K562 (cell line): ENCODE measurements at regions not wholly inside any gene's neighbourhood (a gene's known extent, or its start where the extent isn't known, plus 50 kb on each side); places are given as distances from the start of the nearest gene placed in this dataset.

Experiments
- ATAC-seq: fragments of 200-7000 bp; cut with Tn5 transposase; 3 replicates; pipeline ENCODE4 v1.9.1; 2020; ENCODE audit warnings: moderate library complexity
- BruUV-seq: library from RNA; stranded (reverse); fragments of 400-500 nt; replicated peaks from 2 replicates; lab custom pipeline; 2021; lab: Mats Ljungman, UMichigan
- CTCF ChIA-PET: fragments of 300-600 bp; formaldehyde crosslinking; extraction: SDS; loops from one replicate; lab custom pipeline; 2021; ENCODE audit warnings: low intra/inter-chr PET ratio; lab: Yijun Ruan, JAX
- POLR2A ChIA-PET: fragments of 300-600, 350-650 bp; sonication (Branson Sonifier 250); formaldehyde crosslinking; extraction: SDS; loops from one replicate; lab custom pipeline; 2021; ENCODE audit warnings: antibody characterized with exemption, inconsistent platforms; lab: Yijun Ruan, JAX
- DNase-seq, 4 experiments: peaks; one replicate each; pipeline versions ENCODE4 v3.0.0 to v3.0.0-alpha.2; 2011 to 2018; ENCODE audit warnings: low spot score in 3 of 4, mixed read lengths in 3 of 4; ENCODE audit errors: extremely low read depth in 1 of 4
- FAIRE-seq: peaks from 2 replicates; lab custom pipeline; 2011; peaks lifted over from hg19 to GRCh38; lab: Jason Lieb, UNC
- H2AFZ ChIP-seq: 2 replicates; pipeline ENCODE4 v1.6.0; 2011; ENCODE audit warnings: low read depth, low read length, control low read depth, inconsistent platforms
- H3K27ac ChIP-seq: fragments of 200-600 bp; 3 replicates; pipeline ENCODE4 v1.8.0; 2011; ENCODE audit warnings: low read depth, mild to moderate bottlenecking, control low read depth, inconsistent platforms, low read length, moderate library complexity, mixed read lengths; ENCODE audit errors: extremely low read depth
- H3K27me3 ChIP-seq, 2 experiments: fragments of 300-600 bp in 1 of 2; 2 replicates in 1 of 2; 3 replicates in 1 of 2; pipeline versions ENCODE4 v1.6.0 to v1.8.0; 2011; ENCODE audit warnings: inconsistent platforms in 2 of 2, low read length in 2 of 2, mild to moderate bottlenecking in 1 of 2, mixed read lengths in 1 of 2, moderate library complexity in 1 of 2; ENCODE audit not compliant: control insufficient read depth in 2 of 2, insufficient read depth in 2 of 2
- H3K36me3 ChIP-seq: fragments of 300-600 bp; 3 replicates; pipeline ENCODE4 v1.8.0; 2011; ENCODE audit warnings: mild to moderate bottlenecking, low read length, inconsistent platforms; ENCODE audit not compliant: control insufficient read depth, insufficient read depth
- H3K4me1 ChIP-seq, 2 experiments: fragments of 200-600 bp in 1 of 2; replicated peaks in 1 of 2; 2 replicates in 1 of 2; 3 replicates in 1 of 2; pipeline versions ENCODE4 v1.5.1 to v1.8.0; 2011; ENCODE audit warnings: inconsistent platforms in 2 of 2, low read length in 2 of 2, mild to moderate bottlenecking in 1 of 2, mixed read lengths in 1 of 2, moderate library complexity in 1 of 2; ENCODE audit not compliant: control insufficient read depth in 2 of 2, insufficient read depth in 2 of 2
- H3K4me2 ChIP-seq: 2 replicates; pipeline ENCODE4 v1.6.1; 2011; ENCODE audit warnings: low read length, control low read depth, inconsistent platforms, mixed read lengths; ENCODE audit not compliant: insufficient read depth
- H3K4me3 ChIP-seq: fragments of 200-600 bp; sonication (generic), shearing (Covaris generic); 2 replicates; pipeline ENCODE4 v1.5.1; 2016; ENCODE audit warnings: control low read depth, inconsistent platforms
- H3K79me2 ChIP-seq: fragments of 200-600 bp; 3 replicates; pipeline ENCODE4 v1.8.0; 2011; ENCODE audit warnings: low read length, inconsistent platforms; ENCODE audit not compliant: control insufficient read depth, insufficient read depth
- H3K9ac ChIP-seq, 2 experiments: 2 replicates each; pipeline versions ENCODE4 v1.6.0 to v1.6.1; 2011; ENCODE audit warnings: low read depth in 2 of 2, low read length in 2 of 2, control low read depth in 1 of 2, inconsistent platforms in 1 of 2, mild to moderate bottlenecking in 1 of 2, mixed read lengths in 1 of 2; ENCODE audit not compliant: insufficient read depth in 1 of 2
- H3K9me1 ChIP-seq: one replicate; pipeline ENCODE4 v1.6.0; 2011; ENCODE audit warnings: inconsistent platforms, mild to moderate bottlenecking, low read length, moderate library complexity; ENCODE audit not compliant: control insufficient read depth, insufficient read depth
- H3K9me3 ChIP-seq: replicated peaks from 2 replicates; pipeline ENCODE4 v1.5.1; 2011; ENCODE audit warnings: low read depth, low read length, inconsistent platforms; ENCODE audit not compliant: control insufficient read depth, insufficient read depth
- H4K20me1 ChIP-seq: replicated peaks from 2 replicates; pipeline ENCODE4 v1.6.1; 2011; ENCODE audit warnings: low read length, inconsistent platforms, mixed read lengths; ENCODE audit not compliant: control insufficient read depth, insufficient read depth
- DMBX1 ChIP-seq: fragments of 250-450 bp; sonication (Bioruptor Pico); IDR thresholded peaks from 2 replicates; pipeline ENCODE4 v1.8.0; 2022; ENCODE audit warnings: inconsistent platforms, mild to moderate bottlenecking, moderate library complexity, borderline replicate concordance
- FOSL1 ChIP-seq: fragments of 200-800 bp; sonication (Bioruptor generic); conservative IDR thresholded peaks from 2 replicates; pipeline ENCODE4 v1.6.1; 2016; ENCODE audit warnings: missing genetic modification characterization, missing compliant biosample characterization
- JUND ChIP-seq, 2 experiments: IDR thresholded peaks; 2 replicates in 1 of 2; 3 replicates in 1 of 2; pipeline ENCODE4 v1.6.1; 2011; ENCODE audit warnings: borderline replicate concordance in 2 of 2, low read depth in 2 of 2, low read length in 2 of 2, improper control_type of control experiment in 1 of 2, missing biosample characterization in 1 of 2, missing genetic modification characterization in 1 of 2, missing genetic modification reagents in 1 of 2
- KAT8 ChIP-seq: fragments of 450-650 bp; IDR thresholded peaks from 2 replicates; pipeline ENCODE4 v1.6.1; 2016; ENCODE audit warnings: low read depth, mild to moderate bottlenecking
- NFRKB ChIP-seq: fragments of 450-650 bp; IDR thresholded peaks from 2 replicates; pipeline ENCODE4 v1.6.1; 2016; ENCODE audit warnings: low read depth
- PHB ChIP-seq: fragments of 250-450 bp; sonication (Bioruptor Pico); IDR thresholded peaks from 2 replicates; pipeline ENCODE4 v1.5.0; 2021
- POLR2AphosphoS5 ChIP-seq: IDR thresholded peaks from 2 replicates; pipeline ENCODE4 v1.6.1; 2011; ENCODE audit warnings: mild to moderate bottlenecking, low read depth, low read length, moderate library complexity; ENCODE audit not compliant: control insufficient read depth, insufficient read depth
- RBM34 ChIP-seq: fragments of 200-400 bp; formaldehyde crosslinking; IDR thresholded peaks from 2 replicates; pipeline ENCODE4 v1.6.1; 2018; ENCODE audit warnings: low read length, borderline replicate concordance; ENCODE audit not compliant: insufficient read depth
- SREBF2 ChIP-seq: sonication (generic); formaldehyde crosslinking; IDR thresholded peaks from 2 replicates; pipeline ENCODE4 v1.4.0; 2020; ENCODE audit warnings: mild to moderate bottlenecking, missing genetic modification reagents
- TRIM24 ChIP-seq, 2 experiments: fragments of 450-650 bp; IDR thresholded peaks; 2 replicates each; pipeline ENCODE4 v1.6.1; 2016
- ZBTB17 ChIP-seq: fragments of 450-650 bp; formaldehyde crosslinking; IDR thresholded peaks from 2 replicates; pipeline ENCODE4 v1.4.0; 2020; ENCODE audit warnings: mild to moderate bottlenecking
- ZC3H4 ChIP-seq: sonication (generic); formaldehyde crosslinking; IDR thresholded peaks from 2 replicates; pipeline ENCODE4 v1.9.0; 2021; ENCODE audit warnings: missing genetic modification reagents, borderline replicate concordance
- WGBS: fragments of 100-300 bp; shearing (Covaris generic); methylation state at CpG from one replicate; pipeline ENCODE4 v1.1.6; 2016; ENCODE audit warnings: low coverage, mixed read lengths; ENCODE audit not compliant: insufficient coverage; ENCODE audit errors: missing lambda C conversion rate; 5-methylcytosine and 5-hydroxymethylcytosine counted together
- in situ Hi-C: fragments of 300-500 bp; cut with MboI; formaldehyde crosslinking; loops from 4 replicates; pipeline ENCODE4 v1.15.0; 2018; ENCODE audit warnings: inconsistent platforms, mixed read lengths
- intact Hi-C: fragments of 100-400 bp; cut with micrococcal nuclease; formaldehyde crosslinking; loops from 2 replicates; pipeline ENCODE4 v1.14.2; 2022
- TF ChIP-seq, protein P1 (sequence below): fragments of 250-450 bp; sonication (Bioruptor Pico); IDR thresholded peaks from 2 replicates; pipeline ENCODE4 v1.5.1; 2021; ENCODE audit warnings: mild to moderate bottlenecking
- TF ChIP-seq, protein P2 (sequence below): sonication (generic); formaldehyde crosslinking; IDR thresholded peaks from 2 replicates; pipeline ENCODE4 v1.8.0; 2022; ENCODE audit warnings: missing genetic modification reagents, mild to moderate bottlenecking, borderline replicate concordance
- TF ChIP-seq, protein P3 (sequence below): IDR thresholded peaks from 3 replicates; pipeline ENCODE4 v1.6.1; 2011; ENCODE audit warnings: borderline replicate concordance, mild to moderate bottlenecking, moderate library complexity; ENCODE audit not compliant: insufficient read length; ENCODE audit errors: extremely low read depth
- TF ChIP-seq, protein P4 (sequence below): fragments of 250-450 bp; sonication (Bioruptor Pico); IDR thresholded peaks from 2 replicates; pipeline ENCODE4 v1.5.0; 2021

DNA sequence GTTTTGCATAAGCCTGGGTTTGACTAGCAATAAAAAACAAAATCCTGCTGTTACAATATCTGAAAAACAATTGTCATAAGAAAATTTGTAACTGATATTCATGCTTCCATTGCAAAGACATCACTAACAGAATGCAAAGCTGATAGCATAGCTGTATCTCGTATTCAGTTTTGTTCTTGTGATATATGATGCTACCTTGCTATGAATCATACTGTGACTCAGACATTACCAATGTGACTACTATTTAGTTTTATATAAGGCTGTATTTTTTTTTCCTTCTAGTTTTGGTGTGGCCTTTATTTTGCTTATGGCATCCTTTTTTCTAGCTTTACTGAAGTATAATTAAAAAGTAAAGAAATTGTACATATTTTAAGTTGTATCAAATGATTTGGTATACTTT, 1381.8 kb downstream of the MRPL39 start:
- in situ Hi-C loops, result no loop called here
- no peak for TF ChIP-seq ZC3H4
- no peak for TF ChIP-seq NFRKB
- 0 out of 2 replicates have a peak, but pooled peaks have one; percentile 10 for TF ChIP-seq JUND (IDR thresholded peaks at IDR 0.05; ENCODE audit: borderline replicate concordance, low read depth, low read length)
- no peak for TF ChIP-seq JUND (tag; IDR thresholded peaks at IDR 0.05; ENCODE audit: borderline replicate concordance, low read depth, low read length)
- no peak for TF ChIP-seq TRIM24 (IDR thresholded peaks at IDR 0.05)
- TF ChIP-seq, protein P1, sequence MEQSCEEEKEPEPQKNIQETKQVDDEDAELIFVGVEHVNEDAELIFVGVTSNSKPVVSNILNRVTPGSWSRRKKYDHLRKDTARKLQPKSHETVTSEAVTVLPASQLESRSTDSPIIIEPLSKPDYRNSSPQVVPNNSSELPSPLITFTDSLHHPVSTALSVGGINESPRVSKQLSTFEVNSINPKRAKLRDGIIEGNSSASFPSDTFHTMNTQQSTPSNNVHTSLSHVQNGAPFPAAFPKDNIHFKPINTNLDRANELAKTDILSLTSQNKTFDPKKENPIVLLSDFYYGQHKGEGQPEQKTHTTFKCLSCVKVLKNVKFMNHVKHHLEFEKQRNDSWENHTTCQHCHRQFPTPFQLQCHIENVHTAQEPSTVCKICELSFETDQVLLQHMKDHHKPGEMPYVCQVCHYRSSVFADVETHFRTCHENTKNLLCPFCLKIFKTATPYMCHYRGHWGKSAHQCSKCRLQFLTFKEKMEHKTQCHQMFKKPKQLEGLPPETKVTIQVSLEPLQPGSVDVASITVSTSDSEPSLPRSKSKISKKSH, result no peak
- TF ChIP-seq, protein P2, sequence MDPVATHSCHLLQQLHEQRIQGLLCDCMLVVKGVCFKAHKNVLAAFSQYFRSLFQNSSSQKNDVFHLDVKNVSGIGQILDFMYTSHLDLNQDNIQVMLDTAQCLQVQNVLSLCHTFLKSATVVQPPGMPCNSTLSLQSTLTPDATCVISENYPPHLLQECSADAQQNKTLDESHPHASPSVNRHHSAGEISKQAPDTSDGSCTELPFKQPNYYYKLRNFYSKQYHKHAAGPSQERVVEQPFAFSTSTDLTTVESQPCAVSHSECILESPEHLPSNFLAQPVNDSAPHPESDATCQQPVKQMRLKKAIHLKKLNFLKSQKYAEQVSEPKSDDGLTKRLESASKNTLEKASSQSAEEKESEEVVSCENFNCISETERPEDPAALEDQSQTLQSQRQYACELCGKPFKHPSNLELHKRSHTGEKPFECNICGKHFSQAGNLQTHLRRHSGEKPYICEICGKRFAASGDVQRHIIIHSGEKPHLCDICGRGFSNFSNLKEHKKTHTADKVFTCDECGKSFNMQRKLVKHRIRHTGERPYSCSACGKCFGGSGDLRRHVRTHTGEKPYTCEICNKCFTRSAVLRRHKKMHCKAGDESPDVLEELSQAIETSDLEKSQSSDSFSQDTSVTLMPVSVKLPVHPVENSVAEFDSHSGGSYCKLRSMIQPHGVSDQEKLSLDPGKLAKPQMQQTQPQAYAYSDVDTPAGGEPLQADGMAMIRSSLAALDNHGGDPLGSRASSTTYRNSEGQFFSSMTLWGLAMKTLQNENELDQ (CRISPR knock-in tag), result no peak
- no peak for TF ChIP-seq DMBX1
- TF ChIP-seq KAT8, result no peak
- no peak for TF ChIP-seq PHB (CRISPR knock-in tag)
- TF ChIP-seq SREBF2 (CRISPR knock-in tag), result no peak
- TF ChIP-seq ZBTB17, result no peak
- TF ChIP-seq, protein P3, sequence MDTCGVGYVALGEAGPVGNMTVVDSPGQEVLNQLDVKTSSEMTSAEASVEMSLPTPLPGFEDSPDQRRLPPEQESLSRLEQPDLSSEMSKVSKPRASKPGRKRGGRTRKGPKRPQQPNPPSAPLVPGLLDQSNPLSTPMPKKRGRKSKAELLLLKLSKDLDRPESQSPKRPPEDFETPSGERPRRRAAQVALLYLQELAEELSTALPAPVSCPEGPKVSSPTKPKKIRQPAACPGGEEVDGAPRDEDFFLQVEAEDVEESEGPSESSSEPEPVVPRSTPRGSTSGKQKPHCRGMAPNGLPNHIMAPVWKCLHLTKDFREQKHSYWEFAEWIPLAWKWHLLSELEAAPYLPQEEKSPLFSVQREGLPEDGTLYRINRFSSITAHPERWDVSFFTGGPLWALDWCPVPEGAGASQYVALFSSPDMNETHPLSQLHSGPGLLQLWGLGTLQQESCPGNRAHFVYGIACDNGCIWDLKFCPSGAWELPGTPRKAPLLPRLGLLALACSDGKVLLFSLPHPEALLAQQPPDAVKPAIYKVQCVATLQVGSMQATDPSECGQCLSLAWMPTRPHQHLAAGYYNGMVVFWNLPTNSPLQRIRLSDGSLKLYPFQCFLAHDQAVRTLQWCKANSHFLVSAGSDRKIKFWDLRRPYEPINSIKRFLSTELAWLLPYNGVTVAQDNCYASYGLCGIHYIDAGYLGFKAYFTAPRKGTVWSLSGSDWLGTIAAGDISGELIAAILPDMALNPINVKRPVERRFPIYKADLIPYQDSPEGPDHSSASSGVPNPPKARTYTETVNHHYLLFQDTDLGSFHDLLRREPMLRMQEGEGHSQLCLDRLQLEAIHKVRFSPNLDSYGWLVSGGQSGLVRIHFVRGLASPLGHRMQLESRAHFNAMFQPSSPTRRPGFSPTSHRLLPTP, result no peak
- no peak for TF ChIP-seq RBM34
- TF ChIP-seq FOSL1 (tag), result peak; percentile 85
- no peak for TF ChIP-seq POLR2AphosphoS5
- TF ChIP-seq, protein P4, sequence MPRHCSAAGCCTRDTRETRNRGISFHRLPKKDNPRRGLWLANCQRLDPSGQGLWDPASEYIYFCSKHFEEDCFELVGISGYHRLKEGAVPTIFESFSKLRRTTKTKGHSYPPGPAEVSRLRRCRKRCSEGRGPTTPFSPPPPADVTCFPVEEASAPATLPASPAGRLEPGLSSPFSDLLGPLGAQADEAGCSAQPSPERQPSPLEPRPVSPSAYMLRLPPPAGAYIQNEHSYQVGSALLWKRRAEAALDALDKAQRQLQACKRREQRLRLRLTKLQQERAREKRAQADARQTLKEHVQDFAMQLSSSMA (CRISPR knock-in tag), result no peak

More for the DNA sequence above, 1381.8 kb downstream of the MRPL39 start:
- intact Hi-C loops, result no loop called here
- no peaks in the 10 kb centered on the region for H3K9me3 ChIP-seq
- ATAC-seq (no peak), FAIRE-seq (no peak), DNase-seq (no peak)
- no TSS peak for BruUV-seq
- H3K27me3 ChIP-seq, result no peaks in the 10 kb centered on the region
- H3K9me1 ChIP-seq, result no peaks in the 10 kb centered on the region
- ChIA-PET POLR2A (no interaction called here), CTCF (no interaction called here)
- 0% methylated on average over 1 of the region's 1 CpG for WGBS
- no peaks in the 10 kb centered on the region for H3K4me1 ChIP-seq
- no peak overlapping the region for H3K4me2 ChIP-seq
- no peak overlapping the region for H3K4me3 ChIP-seq
- H2AFZ ChIP-seq, result no peak overlapping the region
- no peak overlapping the region for H3K27ac ChIP-seq
- H3K79me2 ChIP-seq, result no peaks in the 10 kb centered on the region
- no peaks in the 10 kb centered on the region for H4K20me1 ChIP-seq
- H3K36me3 ChIP-seq, result no peaks in the 10 kb centered on the region
- no peak overlapping the region for H3K9ac ChIP-seq
